CD4-positive, alpha-beta T cell treated with Interleukin-17A for 1 hour (primary cell): ENCODE measurements at regions not wholly inside any gene's neighbourhood (a gene's known extent, or its start where the extent isn't known, plus 50 kb on each side); places are given as distances from the start of the nearest gene placed in this dataset.
"Not testable (repeated sequence)": the region's sequence is repeated elsewhere in the genome, so short reads cannot be mapped to it uniquely, and the experiment has no call there.

ENCODE experiments used
- DNase-seq: peaks from one replicate; pipeline ENCODE4 v3.0.0-alpha.2; 2020

DNA sequence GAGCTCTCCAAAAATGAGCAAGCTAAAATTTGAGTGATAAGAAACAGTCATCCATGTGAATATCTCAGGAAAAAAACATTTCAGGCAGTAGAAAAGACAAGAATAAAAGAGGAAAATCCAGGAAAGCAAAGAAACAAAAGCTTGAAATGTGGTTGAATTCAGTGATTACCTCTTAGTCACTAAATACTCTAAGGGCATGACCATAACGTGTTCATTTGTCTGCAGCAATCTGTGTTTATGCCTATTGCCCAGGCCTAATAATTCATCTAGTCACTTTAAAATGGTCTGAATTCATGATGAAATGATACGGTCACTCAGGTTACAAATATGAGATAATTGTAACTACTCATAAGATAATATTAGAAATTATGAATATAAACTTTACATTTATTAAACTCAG is 837.9 kb downstream of the STPG2 start:
- no peak for DNase-seq

DNA sequence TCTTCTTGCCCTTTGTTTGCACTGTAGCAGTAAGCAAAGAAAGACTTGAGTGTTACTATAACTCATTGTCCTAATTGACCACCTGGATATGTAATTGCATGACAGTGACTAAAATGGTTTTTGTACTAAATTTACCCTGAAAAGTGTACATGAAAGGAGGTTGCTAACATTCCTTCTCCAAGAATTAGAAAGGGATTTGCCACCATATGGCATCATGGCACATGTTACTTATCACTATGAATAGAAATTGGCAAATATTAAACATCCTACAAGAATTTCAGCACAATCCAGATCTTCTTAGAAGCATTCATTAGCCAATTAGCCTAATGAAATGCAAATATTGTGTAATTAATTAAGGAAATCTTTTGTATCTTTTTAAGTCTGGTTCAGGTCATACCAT is 834.2 kb downstream of the STPG2 start:
- DNase-seq = no peak

DNA sequence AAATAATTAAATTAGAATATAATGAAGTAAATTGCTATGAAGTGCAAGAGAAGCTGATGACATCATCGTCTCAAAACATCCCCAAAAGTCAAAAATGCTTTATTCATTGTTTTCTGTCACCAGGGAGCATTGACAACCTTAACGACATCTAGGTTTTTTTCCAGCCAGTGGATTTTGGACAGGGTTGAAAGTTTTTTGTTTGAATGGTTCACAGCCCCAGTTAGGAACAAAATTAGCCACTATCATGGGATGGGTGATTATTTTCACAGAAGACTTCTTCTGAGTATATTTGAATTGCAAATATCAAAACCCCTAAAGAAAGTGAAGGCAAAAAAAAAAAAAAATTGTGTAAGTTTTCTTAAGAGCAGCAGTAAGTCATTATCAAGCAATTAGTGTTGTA is 826.1 kb downstream of the STPG2 start:
- no peak for DNase-seq

DNA sequence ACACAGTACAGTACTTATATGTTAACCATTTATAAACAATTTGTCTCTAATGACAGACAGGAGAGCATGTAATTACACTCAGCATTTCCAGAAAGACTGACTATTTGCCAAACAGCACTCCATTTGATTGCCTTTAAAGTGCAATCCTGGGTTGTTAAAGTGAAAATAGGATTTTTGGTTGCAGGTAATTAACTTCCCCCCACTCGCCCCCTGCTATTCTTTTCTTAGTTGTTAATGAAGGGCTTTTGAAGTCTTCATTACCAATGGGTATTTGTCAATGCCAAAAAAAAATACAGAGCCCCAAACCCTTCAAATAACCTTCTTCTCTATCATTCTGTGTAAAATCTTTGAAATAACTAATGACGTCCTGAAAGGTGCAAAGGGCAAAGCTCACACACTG is 825.6 kb downstream of the STPG2 start:
- DNase-seq = no peak

DNA sequence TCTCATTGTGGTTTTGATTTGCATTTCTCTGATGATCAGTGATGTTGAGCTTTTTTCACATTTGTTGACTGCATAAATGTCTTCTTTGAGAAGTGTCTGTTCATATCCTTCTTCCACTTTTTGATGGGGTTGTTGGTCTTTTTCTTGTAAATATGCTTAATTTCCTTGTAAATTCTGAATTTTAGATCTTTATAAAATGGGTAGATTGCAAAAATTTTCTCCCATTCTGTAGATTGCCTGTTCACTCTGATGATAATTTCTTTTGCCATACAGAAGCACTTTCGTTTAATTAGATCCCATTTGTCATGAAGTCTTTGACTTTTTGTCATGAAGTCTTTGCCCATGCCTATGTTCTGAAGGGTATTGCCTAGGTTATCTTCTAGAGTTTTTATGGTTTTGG is 817.5 kb downstream of the STPG2 start:
- not testable (repeated sequence) for DNase-seq

DNA sequence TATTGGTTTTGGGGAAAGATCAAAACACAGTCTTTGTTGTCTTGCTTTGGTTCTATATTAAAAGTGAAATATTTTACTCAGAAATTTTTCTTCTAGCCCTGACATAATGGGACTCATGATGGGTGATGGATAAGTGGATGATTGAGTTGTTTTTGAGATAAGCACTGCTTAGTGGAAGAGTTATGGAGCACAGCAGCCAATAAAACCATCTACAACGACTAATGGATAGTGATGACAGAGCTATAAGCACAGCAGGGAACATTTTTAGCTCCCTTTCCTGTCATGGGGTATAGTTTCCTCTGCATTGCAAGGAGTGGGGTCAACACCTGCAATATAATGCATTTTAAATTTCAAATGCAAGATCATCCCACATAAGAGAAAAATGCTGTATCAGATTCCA is 812.4 kb downstream of the STPG2 start:
- no peak for DNase-seq

DNA sequence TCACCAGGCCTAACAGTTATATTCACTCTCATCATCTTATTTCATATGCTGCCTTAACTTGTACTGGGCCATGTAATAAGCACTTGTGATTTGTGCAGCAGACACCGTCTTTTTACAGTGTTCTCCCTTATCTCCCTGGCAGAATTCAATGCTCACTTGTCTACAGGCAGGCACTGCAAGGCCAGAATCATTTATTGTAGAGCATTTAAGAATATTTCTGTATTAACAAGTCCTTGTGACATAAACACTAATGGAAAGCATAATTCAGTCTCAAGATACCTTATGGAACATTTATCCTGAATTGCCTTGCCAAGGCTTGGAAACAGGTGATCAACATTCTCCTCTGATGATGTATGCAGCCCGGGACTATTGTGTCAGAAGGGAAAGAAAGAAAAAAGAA is 808.9 kb downstream of the STPG2 start:
- no peak for DNase-seq

DNA sequence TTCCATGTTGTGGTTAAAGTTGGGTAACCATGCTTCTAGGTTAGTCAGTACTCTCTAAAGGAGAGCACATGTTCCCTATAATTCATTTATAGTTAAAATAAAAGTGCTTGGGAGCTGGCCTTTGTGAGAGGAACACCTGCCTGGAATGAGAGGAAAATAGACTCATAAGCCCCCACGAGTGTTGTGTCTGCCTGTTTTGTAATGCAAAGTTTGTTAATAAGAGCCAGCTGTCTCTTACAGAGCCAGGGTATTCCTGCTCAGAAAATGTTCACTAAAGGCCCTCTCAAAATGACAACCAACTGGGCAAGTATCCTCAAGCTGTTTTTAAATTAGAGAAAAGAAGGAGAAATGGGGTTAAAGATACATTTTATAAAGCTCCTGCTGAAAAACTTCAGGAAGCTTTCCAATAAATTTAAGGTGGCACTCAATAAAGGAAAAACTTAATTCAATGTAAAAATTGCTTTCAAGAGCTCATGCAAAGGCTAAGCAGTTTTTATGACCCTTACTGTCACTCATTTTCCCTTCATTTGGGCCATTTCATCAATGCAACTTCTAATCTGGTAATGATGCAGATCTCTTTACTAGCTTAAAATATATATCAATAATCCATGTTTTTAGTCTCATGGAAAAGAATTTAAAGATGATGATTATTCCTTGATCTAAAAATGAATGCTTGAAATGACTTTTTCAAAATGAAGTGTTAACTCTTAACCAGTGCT is 793.6 kb downstream of the STPG2 start:
- no peak for DNase-seq

DNA sequence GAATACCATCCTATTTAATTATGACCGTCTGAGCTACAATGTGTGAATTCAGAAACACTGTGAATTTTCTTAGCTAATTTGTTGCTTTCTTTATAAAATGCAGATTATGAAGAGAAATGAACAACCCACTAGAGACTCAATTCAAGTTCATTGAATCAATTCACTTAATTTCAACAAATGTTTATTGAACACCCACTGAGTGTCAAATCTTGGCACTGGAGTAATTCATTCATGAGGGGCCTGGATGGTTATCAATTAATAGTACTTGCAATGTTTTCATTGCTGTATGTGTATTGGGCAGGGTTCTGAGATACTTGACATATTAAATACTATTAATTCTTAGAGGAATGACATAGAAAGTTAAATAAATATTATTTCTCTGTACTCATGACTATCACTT is 789.4 kb downstream of the STPG2 start:
- DNase-seq = no peak

DNA sequence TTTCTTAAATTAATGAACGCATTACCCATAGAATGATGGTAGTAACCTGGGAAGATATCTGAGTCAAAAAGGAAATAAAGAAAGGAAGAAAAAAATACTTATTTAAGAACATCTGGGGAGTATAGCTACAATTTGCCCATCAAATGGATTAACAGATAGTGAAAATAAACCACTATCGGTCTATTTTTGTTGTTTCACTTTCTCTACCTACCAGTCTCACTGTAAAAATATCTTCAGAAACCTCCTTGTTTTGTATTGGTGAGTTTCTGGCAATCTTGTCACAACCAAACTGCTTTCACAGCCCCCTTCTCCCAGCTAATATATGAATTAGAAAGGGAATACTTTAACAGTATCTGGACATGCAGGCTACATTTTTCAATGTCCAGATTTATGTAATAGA is 783.5 kb downstream of the STPG2 start:
- DNase-seq = no peak

DNA sequence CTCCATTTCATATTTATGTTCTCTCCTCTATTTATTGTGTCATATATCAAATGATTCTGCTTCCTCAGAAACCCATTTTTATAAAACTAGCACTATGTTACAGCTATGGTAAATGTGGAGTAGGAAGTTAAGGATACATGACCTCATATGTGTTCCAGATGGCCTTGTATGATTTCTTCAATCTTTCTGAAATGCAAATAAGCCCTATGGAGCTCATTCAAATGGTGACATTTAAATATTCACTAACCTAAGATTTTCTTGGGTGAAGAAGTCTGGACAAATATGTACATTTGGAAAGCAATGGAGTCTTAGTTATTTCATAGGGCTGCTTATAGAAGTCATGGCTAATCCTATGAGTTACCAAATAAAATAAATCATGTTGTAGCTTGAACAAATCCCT is 782.5 kb downstream of the STPG2 start:
- DNase-seq = no peak

DNA sequence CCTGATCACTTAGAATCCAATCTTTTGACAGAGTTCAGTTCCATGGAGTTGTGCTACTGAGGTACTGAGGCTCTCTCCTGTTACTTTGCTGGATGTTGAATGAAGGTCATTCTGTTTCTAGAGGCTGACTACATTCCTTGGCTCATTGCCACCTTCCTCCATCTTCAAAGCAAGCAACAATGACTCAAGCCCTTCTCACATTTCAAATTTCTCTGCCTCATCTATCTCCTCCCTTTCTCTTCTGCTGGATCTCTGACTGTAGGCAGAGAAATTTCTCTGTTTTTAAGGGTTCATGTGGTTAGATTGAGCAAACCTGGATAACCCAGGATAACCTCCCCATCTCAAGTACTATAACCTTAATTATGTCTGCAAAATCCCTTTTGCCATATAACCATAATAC is 775.4 kb downstream of the STPG2 start:
- no peak for DNase-seq

DNA sequence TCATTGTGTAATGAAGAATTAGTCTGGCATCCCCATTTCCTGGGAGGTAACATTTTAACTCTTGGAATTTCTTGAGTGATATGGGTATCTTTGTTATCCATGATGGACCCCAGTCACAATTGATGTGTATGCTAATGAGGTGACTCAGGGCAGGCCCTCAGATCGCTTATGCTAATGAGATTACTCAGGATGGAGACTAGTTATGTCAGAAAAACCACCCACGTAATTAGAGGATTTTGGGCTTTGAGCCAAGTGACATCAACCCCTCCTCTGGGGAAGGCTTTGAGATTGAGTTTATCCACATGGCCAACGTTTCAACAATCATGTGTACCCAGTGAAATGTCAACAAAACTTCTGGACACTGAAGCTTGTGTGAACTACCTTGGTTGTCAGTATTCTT is 772.7 kb downstream of the STPG2 start:
- no peak for DNase-seq

DNA sequence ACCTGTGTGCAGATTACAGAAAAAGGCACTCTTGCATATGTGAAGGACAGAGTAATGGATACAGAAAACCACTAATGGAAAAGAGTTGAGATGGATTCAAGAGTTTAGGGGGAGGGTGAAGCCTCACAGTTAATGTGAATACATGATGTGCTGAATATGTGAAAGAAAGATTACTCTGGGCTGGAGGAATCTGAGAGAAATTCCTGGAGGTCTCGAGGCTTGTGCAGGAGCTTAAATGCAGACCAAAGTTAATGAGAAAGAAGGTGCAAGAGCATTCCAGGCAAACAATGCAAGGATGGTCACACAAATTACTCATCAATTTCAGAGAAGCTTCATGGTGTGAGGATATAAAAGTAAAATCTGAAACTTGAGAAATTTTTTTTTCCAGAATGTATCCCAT is 768.8 kb downstream of the STPG2 start:
- DNase-seq = no peak

DNA sequence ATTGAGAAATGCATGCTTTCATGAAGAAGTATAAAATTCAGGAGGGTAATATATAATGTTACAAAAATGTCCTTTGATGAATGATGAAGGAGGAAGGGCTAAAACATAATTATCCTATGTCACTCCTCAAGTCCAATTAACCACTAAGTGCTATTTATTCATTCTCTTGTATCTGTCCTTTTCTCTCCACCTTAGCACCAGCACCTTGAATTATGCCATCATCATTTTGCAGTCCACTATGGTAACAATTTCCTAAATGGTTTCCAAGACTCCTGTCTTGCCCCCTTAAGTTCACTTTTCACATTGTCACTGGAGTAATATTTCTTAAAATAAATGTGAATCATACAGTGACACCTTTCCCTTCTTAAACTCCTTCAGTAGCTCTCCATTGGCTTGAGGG is 756.3 kb downstream of the STPG2 start:
- DNase-seq = no peak

DNA sequence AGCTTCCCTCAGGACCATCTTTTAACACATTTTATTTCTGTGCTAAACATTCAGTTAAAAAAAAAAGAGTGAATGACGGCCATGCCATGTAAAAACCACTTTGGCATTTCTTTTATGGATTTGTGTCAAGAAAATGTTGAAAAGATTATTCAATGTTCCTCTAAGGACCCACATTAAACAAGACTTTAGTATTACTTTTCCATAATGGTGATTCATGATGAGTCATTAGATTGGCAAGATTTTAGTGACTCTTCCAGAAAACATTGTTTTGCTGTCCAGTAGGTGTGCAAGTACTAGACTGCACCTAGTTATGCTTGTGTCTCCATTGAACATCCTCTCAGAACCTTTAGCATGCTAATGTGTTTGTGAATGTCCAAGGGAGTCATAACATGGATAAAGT is 748.6 kb downstream of the STPG2 start:
- no peak for DNase-seq

DNA sequence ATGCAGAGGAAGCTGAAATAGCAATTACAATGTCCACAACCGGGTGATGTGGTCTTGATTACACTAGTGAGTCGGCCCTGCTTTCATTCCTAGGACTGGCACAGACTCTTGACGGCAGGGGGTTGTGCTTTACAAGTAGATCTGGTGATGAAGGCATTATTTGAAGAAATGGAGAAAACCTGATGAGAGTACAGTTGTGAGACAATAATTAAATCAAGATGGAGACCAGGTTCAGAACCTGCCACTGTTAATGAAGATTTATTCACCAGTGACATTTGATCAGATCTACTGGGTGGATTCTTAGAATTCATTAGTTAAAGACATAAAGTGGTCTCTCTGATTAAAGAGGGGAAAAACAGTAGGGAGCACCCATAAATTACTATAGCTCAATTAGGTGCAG is 747.2 kb downstream of the STPG2 start:
- DNase-seq = no peak

DNA sequence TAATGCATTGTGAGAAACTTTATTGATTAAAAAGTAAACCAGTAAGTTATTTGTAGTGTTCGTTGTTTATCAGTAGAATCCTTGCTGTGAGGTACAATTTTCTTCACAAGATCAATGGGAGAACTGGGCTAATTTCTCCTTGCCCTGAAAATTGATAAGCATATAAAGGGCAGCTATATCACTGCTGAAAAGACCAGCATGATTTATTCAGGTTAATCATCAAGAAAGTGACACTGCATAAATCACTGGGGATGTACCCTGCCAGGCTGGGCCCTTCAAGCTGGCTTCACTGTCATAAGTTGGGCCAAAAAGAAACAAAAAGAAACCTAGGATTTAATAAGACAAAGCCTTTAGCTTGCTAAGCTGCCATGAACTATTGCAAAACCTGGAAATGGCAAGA is 746.7 kb downstream of the STPG2 start:
- DNase-seq = no peak

DNA sequence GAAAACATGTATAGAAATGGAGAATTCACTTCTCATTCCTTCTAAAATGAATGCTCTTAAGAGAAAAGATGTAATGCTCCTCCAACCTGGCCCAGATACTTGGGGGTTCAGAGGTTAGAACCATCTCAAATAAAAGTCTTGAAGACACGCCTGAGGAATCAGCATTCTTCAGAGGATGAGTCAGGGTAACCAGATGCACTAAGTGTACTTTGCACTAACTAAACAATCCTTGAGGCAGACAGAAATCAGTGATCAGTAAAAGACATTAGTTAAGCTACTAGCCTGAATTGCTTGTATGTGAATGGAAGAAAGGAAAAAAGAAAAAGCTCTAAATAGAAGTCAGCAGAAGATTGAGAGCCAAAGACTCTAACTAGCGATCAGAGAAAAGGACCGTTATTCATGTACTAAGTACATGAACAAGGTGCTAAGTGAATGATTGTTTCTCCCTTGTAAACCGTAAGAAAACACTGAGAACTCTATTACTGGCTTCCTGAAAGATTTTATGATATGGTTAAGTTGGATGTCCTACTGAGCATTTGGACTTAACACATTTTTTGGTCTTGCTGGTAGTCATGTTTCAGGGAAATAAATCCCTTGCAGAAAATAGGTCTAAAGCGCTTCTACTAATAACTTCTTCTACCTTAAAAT is 738.3 kb downstream of the STPG2 start:
- DNase-seq = no peak

DNA sequence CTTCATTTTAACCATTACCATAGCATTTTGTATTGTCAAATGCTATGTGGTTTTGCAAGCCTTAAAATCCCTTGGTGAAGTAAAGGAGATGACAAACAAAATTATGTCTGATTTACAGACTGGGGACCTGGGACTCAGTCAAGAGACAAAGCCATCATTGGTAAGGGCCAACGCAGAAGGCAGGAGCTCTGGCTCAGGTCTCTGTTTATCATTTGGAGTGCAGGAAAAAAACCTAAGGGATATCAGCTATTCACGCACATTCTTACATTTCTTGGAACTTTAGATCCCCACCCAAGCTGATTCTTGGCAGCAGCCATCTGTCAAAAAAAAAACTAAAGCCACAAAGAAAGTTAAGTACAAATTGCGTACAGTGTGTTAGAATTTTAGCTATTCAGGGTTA is 731.9 kb downstream of the STPG2 start:
- DNase-seq = no peak

DNA sequence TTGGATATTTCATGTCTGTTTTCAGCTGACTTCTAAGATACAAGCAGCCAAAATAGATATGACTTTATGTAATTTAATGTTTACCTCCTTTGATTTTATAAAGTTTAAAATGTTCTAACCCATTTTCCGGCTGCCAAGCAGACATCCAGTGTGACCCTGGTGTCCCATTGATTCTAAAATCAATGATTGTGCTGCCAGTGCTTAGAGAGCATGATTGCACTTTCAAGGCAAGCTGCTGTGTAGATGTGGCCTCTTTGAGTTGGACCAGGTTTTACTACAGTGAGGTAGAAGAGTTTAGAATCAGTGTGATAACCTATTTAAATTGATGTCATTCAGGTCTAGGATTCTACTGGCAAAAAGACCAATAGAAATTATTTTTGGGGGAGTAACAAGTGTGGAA is 730.9 kb downstream of the STPG2 start:
- DNase-seq = no peak

DNA sequence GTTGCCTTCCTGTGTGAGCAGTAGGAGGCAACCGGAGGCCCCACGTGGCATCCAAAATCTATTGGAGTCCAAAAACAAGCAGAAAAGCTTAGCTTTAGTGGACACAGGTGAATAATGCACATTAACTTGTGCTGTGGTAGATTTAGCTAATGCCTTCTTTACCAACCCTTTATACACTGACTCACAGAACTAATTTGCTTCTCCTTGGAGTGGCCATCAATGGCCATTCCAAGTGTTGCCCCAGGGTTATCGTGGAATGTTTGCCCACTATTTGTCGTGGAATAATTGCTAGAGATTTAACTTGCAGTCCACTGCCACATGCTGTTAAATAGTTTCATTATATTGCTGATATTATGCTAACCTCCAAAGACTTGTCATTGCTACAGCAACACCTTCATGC is 729.1 kb downstream of the STPG2 start:
- no peak for DNase-seq

DNA sequence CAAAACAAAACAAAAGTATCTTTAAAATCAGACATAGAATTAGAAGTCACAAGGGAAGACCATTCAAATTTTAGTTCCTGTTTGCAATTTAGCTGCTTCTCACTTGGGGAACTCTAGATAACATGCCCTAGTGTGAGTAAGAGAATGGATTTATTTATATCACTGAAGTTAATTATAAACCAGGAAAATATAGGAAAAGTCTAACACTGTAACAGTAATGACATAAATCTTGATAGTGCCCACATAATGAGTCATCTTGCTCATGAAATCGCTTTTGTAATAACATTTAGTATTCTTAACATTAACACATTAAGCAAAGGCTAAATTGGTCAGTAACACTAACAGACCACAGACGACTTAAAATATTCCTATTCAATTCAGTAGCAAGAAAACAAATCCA is 710.7 kb downstream of the STPG2 start:
- no peak for DNase-seq

DNA sequence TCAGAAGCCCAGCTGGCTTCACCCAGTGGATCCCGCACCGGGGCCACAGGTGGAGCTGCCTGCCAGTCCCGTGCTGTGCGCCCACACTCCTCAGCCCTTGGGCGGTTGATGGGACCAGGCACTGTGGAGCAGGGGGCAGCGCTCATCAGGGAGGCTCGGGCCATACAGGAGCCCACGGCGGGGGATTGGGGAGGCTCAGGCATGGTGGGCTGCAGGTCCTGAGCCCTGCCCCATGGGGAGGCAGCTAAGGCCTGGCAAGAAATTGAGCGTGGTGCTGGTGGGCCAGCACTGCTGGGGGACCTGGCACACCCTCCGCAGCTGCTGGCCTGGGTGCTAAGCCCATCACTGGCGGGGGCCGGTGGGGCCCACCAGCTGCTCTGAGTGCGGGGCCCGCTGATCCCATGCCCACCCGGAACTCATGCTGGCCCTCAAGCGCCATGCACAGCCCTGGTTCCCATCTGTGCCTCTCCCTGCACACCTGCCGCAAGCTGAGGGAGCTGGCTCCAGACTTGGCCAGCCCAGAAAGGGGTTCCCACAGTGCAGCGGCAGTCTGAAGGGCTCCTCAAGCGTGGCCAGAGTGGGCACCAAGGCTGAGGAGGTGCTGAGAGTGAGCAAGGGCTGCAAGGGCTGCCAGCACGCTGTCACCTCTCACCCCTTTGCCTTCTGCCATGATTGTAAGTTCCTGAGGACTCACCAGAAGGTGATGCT is 705.1 kb downstream of the STPG2 start:
- DNase-seq = not testable (repeated sequence)

DNA sequence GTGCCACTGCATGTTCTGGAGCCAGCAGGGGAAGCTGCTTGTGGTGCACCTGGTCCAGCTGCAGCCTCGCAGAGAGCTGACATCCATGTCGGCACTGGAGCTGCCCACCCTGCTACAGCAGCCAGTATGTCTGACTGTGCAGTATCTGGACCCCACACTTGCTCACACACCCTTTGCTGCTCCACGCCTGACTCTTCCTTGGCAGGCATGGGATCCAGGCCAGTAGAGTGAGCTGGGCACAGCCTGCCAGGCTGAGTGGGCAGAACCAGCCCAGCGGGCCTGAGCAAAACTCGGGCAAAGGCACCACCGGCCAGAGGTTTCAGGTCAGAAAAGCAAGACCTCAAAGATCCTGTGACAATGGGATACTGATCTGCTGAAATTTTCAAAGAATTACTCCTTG is 690.1 kb downstream of the STPG2 start:
- DNase-seq = no peak
